Omental fat pad (tissue), 1 donor: ENCODE measurements at regions not wholly inside any gene's neighbourhood (a gene's known extent, or its start where the extent isn't known, plus 50 kb on each side); places are given as distances from the start of the nearest gene placed in this dataset.
"Not testable (repeated sequence)": the region's sequence is repeated elsewhere in the genome, so short reads cannot be mapped to it uniquely, and the experiment has no call there.

ENCODE experiments used
- ATAC-seq: fragments of 150-250 bp; one replicate; pipeline ENCODE4 v1.9.1; 2016; ENCODE audit warnings: mild to moderate bottlenecking, moderate library complexity; ENCODE audit not compliant: low FRiP score
- DNase-seq: peaks from one replicate; pipeline ENCODE4 v3.0.0-alpha.2; 2019; ENCODE audit warnings: low spot score

DNA sequence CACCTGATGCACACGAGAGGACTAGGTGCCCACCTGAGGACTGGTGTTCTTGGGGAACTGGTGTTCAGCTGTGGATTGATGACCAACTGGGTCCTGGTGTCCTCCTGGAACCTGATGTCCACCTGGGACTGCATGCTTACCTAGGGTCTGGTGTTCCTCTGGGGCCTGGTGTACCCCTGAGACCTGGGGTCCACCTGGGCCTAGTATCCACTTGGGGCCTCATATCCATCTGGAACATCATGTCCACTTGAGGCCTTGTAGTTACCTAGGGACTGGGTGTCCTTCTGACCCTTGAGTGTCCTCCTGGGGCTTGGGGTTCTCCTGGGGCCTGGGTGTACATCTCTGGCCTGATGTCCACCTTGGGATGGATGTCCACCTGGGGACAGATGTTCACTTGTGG is 197.2 kb downstream of the POTEM start:
- ATAC-seq, DNase-seq: not testable (repeated sequence)

DNA sequence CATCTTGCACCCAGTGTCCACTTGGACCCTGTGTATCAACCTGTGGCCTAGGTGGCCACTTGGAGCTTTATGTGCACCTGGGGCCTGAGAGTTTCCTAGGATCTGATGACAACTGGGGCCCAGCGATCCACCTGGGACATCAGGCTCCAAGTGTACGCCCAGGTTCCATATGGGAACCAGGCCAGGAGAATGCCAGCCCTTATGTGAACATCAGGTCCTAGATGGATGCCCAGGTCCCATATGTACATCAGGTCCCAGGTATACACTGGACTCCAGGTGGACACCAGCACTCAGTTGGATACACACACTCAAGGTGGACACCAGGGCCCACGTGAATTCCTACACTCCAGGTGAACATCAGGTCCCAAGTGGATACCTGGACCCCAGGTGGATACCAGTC is 198.8 kb downstream of the POTEM start:
- not testable (repeated sequence) for DNase-seq, ATAC-seq

DNA sequence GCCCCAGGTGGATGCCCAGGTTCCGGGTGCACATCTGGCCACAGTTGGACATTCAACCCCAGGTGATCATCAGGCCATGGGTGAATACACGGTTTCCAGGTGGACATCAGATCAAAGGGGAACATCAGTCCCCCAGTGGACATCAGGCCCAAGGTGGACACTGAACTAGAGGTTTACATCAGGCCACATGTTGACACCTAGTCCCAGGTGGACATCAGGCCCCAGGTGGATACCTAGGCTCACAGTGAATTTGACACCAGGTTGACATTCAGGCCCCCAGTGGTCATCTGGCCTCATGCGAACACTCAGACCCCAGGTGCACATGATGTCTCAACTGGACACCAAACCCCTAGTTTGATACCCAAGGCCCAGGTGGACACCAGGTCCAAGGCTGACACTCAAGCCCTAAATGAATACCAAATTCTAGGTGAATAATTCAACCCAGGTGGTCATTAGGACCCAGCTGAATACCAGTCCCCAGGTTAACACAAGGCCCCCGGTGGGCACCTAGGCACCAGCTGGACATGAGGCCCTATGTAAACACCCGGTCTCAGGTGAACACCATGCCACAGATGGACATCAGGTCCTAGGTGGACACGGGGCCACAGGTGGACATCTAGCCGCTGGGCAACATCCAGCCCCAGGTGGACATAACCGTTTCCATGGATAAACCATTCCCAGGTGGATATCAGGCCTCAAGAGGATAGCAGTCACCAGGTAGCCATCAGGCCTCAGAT is 200.4 kb downstream of the POTEM start:
- not testable (repeated sequence) for ATAC-seq, DNase-seq

DNA sequence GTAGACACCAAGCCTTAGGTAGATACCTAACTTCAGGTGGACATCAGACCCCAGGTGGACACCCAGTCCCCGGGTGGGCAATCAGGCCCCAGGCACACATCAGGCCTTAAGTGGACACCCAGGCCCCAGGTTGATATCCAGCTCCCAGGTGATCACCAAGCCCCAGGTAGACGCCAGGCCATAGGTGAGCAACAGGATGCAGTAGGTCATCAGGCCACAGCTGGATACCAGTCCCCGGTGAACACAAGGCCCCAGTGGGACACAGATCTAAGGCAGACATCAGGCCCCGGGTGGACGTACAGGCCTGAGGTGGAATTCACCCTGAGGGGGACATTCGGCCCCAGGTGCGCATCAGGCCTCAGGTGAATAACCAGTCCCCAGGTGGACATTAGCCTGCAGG is 201.0 kb downstream of the POTEM start:
- not testable (repeated sequence) for DNase-seq

DNA sequence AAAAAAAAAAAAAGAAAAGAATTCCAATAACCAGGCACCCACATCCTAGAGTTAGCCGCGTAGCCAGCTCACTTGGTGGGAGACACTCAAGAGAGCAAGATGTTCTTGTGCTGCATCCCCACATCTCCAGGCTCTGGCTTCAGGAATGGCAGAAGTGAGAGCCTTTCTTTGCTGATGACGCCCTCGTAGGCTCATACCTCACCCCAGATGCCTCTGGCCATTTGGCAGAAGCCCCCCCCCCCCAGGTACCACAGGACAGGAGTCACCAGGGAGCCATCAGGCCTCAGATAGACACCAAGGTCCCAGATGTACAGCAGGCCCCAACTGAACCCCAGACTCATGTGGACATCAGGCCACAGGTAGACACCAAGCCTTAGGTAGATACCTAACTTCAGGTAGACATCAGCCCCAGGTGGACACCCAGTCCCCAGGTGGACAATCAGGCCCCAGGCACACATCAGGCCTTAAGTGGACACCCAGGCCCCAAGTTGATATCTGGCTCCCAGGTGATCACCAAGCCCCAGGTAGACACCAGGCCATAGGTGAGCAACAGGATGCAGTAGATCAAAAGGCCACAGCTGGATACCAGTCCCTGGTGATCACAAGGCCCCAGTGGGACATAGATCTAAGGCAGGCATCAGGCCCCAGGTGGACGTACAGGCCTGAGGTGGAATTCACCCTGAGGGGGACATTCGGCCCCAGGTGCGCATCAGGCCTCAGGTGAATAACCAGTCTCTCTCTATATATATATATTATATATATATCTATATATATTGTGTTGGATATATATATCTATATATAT is 202.5 kb downstream of the POTEM start:
- not testable (repeated sequence) for DNase-seq, ATAC-seq

More for the DNA sequence above, 201.0 kb downstream of the POTEM start:
- not testable (repeated sequence) for ATAC-seq

DNA sequence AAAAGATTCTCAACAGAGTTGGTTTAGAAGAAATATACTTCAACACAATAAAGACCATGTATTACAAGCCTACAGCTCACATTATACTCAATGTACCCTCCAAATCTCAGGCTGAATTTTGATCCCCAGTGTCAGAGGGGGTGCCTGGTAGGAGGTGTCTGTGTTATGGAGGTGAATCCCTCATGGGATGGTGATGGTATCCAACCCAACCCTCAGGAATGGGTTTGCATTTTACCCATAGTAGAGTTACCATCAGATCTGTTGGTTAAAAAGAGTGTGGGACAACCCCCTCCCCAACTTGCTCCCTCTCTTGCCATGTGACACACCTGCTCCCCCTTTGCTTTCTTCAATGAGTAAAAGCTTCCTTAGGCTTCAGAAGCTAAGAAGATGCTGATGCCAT is 205.5 kb downstream of the POTEM start:
- not testable (repeated sequence) for DNase-seq, ATAC-seq

DNA sequence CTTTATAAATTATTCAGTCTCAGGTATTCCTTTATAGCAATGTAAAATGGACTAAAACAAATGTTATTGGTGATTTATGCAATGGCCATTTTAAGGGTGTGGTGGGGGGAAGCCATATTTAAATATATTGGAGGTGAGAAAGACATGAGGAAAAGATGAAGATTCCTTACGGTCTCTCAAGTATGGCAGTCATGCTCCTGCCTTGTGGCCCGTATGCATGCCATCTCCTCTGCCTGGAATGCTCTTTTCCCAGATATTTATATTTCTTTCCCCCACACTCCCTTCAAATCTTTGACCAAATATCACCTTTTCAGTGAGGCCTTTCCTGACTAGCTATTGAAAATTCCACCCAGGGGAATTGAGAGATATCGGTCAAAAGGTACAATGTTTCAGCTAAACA is 206.0 kb downstream of the POTEM start:
- DNase-seq, ATAC-seq: not testable (repeated sequence)

DNA sequence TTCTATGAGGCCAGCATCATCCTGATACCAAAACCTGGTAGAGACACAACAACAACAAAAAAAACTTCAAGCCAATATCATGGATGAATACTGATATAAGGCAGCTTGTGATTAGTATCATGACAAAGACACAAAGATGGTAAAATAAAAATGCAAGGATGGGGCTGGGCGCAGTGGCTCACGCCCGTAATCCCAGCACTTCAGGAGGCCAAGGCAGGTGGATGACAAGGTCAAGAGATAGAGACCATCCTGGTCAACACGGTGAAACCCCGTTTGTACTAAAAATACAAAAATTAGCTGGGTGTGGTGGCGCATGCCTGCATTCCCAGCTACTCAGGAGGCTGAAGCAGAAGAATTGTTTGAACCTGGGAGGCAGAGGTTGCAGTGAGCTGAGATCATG is 210.2 kb downstream of the POTEM start:
- not testable (repeated sequence) for DNase-seq, ATAC-seq

DNA sequence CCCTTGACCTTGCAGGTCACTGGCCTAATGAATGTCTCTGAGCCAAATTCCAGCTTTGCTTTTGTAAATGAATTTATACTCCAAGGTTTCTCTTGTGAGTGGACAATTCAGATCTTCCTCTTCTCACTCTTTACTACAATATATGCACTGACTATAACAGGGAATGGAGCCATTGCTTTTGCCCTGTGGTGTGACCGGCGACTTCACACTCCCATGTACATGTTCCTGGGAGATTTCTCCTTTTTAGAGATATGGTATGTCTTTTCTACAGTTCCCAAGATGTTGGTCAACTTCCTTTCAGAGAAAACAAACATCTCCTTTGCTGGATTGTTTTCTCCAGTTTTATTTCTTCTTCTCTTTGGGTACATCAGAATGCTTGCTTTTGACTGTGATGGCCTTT is 213.1 kb downstream of the POTEM start:
- DNase-seq, ATAC-seq: not testable (repeated sequence)

DNA sequence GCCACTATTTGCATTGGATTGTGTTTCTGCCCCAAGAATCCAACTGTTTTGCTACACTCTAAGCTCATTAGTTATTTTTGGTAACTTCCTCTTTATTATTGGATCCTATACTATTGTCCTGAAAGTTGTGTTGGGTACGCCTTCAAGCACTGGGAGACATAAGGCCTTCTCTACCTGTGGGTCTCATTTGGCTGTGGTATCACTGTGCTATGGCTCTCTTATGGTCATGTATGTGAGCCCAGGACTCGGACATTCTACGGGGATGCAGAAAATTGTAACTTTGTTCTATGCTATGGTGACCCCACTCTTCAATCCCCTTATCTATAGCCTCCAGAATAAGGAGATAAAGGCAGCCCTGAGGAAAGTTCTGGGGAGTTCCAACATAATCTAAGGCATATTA is 213.6 kb downstream of the POTEM start:
- not testable (repeated sequence) for DNase-seq

DNA sequence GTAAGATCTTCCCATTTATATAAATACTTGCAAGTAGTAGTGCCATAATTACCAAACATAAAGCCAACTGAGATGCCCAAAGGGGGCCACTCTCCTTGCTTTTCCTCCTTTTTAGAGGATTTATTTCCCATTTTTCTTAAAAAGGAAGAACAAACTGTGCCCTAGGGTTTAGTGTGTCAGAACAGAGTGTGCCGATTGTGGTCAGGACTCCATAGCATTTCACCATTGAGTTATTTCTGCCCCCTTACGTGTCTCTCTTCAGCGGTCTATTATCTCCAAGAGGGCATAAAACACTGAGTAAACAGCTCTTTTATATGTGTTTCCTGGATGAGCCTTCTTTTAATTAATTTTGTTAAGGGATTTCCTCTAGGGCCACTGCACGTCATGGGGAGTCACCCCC is 227.9 kb downstream of the POTEM start:
- not testable (repeated sequence) for DNase-seq, ATAC-seq

More for the DNA sequence above, 213.6 kb downstream of the POTEM start:
- ATAC-seq, result not testable (repeated sequence)

DNA sequence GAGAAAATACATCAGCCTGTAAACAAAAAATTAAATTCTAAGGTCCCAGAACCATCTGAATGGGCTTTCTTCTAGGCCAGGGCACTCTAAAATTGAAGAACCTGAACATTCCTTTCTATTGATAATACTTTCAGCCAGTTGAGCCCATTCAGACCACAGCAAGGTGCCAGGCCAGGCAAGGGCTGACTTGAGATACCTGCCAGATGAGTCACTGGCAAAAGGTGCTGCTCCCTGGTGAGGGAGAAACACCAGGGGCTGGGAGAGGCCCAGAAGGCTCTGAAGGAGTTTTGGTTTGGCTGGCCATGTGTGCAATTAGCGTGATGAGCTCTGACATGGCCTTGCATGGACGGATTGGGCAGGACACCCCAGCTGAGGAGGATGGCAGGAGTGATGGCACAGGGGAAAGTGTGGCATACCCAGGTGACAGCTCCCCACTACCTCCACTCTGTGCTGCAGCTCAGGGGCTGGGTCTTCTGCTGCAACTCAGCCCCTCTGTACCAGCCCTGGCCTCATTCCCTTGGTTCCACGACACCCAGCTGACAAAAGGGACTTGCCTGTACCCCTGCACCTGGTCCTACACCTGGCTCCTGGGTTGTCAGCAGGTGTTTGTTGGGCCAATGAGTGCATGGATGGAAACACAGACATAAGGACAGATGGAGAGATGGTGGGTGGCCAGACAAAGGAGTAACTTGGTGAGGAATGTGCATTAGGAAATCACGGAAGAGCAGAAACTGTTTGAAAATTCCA is 230.4 kb downstream of the POTEM start:
- not testable (repeated sequence) for DNase-seq, ATAC-seq

DNA sequence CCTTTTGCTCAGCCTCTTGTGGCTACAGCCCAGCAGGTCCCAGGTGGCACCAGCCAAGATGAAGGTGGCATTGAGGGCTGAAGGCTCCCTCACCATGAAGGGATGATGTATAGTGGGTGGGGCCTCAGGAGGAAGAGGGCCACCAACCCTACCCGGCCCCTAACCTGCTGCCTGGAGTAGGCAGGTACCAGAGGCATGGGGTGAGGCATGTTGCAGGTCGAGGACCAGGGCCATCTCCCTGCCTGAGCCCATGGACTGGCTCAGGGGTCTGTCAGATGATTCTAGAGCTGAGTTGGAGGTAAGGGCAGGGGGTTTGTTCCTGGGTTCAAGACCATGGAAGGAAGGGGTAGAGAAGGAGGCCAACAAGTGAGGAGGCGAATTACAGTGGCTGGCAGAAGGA is 231.1 kb downstream of the POTEM start:
- ATAC-seq, DNase-seq: not testable (repeated sequence)

DNA sequence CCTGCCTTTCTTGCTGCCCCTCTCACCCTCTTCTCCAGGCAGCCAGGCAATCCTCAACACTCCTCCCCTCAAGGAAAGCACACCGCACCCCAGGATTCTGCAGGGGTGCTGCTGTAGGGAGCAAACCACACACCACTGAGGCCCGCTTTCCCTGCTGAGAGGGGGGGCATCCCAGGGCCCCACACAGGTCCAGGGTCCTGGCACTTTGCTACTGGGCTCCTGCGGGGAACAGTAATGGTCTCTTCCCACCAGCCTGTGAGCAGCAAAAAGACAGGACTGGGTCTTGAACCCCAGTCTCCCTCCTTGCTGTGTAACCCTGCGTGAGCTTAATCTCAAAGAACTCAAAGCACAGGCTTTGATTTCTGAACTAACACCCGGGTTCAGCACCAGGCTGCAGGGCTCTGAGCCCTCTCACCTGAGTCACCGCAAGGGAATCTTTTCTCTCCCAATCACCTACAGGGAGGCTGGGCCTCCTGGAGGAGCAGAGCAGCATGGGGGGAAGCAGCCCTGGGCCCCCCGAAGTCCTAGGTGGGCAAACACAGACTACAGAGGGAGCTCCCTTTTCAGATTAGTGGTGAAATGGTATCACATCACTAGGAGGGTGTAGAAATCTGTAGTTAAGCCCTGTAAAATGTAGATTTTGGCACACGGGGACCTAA is 232.6 kb downstream of the POTEG start:
- DNase-seq, result not testable (repeated sequence)

DNA sequence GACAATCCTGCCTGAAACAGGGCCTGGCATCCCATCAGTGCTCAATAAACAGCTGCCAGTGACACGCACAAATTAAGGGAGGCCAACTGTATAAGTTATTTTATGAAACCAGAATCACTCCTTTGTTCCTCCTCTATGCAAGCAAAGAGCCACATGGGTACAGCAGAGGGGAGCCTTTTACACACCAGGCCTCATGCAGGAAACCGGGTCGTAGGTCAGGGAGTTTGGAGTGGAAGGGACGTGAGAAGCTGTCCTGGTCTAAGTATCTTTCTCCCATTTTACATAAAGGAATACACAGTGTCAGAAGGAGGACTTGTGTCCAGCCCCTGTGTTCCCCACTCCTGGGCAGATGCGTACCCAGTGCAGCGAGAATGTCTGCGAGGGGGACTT is 232.1 kb downstream of the POTEG start:
- ATAC-seq, DNase-seq: not testable (repeated sequence)

More for the DNA sequence above, 232.6 kb downstream of the POTEG start:
- not testable (repeated sequence) for ATAC-seq

DNA sequence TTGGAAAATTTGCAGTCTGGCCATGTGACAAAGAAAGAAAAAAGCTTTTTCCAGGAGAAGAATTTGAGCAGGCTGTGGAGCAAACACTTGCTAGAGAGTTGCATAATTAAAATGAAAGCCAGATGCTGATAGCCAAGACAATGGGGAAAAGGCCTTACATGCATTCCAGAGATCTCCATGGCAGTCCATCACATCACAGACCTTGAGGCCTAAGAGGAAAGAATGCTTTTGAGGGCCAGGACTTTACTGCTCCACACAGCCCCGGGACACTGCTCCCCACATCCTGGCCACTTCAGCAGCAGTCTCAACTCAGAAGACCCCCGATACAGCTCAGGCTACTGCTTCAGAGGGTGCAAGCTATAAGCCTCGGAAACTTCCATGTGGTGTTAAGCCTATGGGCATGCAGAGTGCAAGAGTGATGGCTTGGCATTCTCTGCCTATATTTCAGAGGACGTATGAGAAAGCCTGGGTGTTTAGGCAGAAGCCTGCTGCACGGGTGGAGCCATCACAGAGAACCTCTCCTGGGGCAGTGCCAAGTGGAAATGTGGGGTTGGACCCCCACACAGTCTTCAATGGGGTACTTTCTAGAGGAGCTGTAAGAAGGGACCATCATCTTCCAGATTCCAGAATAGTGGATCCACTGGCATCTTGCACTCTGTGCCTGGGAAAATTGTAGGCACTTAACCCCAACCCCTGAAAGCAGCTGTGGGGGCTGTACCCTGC is 230.7 kb downstream of the POTEG start:
- not testable (repeated sequence) for ATAC-seq, DNase-seq

DNA sequence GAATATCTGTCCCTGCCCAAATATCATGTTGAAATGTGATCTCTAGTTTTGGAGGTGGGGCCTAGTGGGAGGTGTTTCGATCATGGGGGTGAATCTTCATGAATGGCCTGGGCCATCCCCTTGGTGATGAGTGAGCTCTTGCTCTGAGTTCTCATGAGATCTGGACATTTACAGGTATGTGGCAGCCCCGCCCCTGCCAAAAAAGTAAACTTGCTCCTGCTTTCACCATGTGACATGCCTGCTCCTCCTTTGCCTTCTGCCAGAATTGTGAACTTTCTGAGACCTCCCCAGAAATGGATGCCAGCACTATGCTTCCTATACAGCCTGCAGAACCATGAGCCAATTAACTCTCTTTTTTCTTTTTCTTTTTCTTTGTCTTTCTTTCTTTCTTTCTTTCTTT is 229.3 kb downstream of the POTEG start:
- ATAC-seq, DNase-seq: not testable (repeated sequence)

DNA sequence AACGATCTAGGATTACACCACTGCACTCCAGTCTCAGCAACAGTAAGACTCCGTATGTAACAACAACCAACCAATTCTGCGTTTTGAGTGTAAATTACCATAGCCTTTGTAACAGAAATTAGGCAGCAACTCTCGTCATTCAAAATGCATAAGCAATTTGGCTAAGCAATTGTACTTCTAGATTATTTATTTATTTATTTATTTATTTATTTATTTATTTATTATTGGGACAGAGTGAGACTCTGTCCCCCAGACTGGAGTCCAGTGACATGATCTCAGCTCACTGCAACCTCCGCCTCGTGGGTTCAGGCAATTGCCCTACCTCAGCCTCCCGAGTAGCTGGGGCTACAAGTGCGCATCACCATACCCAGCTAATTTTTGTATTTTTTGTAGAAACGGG is 217.7 kb downstream of the POTEG start:
- not testable (repeated sequence) for ATAC-seq, DNase-seq
